ENCODE measurements at regions not wholly inside any gene's neighbourhood (a gene's known extent, or its start where the extent isn't known, plus 50 kb on each side); places are given as distances from the start of the nearest gene placed in this dataset.

DNA sequence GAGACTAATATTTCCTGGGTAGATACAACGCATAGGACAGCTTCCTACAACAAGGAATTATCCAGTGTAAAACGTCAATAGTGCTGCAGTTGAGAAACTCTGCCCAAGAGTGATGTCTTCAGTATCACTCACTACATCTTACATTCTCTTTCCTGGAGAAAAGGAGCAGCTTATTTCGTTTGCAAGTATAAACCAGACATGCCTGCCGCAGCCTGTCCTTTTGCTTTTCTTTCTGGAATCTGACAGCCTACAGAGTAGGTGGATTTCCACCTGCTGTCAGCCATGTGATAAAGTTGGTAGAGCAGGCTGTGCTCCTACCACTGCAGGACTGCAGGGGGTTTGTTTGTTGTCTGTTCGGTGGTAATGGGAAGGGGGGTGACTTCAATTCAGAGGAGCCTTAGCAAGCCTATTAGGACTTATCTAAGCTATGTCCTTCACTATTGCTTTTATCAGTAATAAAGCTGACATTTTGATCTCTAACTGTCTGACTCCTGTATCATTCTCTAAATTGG is 439.1 kb downstream of the GRB14 start:
- peaks cover 22% of the 10 kb centered on the region for H3K9me3 Mint-ChIP-seq
- no peaks in the 10 kb centered on the region for H3K27me3 Mint-ChIP-seq
- DNase-seq (no peak), ATAC-seq (no peak)
- no peaks in the 10 kb centered on the region for H3K4me1 Mint-ChIP-seq
- no peak overlapping the region for H3K27ac Mint-ChIP-seq
- no peaks in the 10 kb centered on the region for H3K36me3 Mint-ChIP-seq (ENCODE audit: low read depth)
- no peak overlapping the region for H3K4me3 Mint-ChIP-seq

DNA sequence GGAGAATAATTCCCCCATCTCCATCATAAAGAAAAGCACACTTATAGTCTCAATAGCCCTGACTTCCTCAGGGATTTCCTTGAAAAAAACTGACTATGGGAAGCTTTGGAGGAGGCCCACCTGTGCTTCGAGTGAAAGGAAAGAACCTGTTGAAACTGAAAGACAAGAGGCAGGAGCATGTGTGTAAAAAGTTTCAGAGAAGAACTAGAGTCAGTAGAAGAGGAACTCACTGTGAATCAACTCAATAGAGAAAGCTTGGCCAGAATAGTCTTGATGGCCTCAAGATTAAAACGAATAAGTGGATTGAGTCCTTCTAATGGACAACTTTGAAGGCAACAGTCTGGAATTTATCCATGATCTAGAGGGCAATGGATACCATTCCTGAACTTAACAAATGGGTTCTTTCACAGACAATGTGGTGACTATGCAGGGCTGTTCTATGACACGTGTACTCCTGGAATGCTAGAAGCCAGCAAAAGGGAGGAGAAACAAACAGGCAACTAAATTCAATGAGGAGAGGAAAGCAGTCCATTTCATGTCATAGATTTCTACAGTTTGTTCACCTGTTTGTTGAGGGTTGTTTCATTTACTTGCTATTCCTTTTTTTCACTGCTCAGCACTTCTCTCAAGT is 442.3 kb downstream of the GRB14 start:
- Mint-ChIP-seq H3K36me3 (ENCODE audit: low read depth) (no peaks in the 10 kb centered on the region), H3K4me3 (no peak overlapping the region), H3K27ac (no peak overlapping the region), H3K4me1 (no peaks in the 10 kb centered on the region), H3K27me3 (no peaks in the 10 kb centered on the region), H3K9me3 (peaks cover 23% of the 10 kb centered on the region)
- DNase-seq = no peak
- ATAC-seq = no peak

DNA sequence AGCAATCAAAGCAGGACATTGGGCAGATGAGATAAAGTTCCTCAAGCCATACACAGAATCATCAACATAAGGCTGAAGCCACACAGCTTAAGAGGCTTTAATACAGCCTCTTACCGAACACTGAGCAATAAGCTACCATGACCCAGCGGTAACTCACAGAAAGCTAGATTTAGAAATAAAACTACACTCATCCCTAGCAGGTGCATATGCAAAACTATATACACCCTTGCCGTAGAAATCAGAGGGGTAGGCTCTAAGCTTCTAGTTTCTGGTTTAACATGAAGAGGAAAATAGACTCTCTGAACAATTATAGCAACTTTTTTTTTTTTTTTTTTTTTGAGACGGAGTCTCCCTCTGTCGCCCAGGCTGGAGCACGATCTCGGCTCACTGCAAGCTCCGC is 428.8 kb upstream of the FIGN start:
- peaks cover 14% of the 10 kb centered on the region for H3K9me3 Mint-ChIP-seq
- H3K36me3 Mint-ChIP-seq (ENCODE audit: low read depth) = no peaks in the 10 kb centered on the region
- no peak for ATAC-seq
- no peak overlapping the region for H3K4me3 Mint-ChIP-seq
- no peak for DNase-seq
- no peaks in the 10 kb centered on the region for H3K4me1 Mint-ChIP-seq
- no peak overlapping the region for H3K27ac Mint-ChIP-seq
- no peaks in the 10 kb centered on the region for H3K27me3 Mint-ChIP-seq

DNA sequence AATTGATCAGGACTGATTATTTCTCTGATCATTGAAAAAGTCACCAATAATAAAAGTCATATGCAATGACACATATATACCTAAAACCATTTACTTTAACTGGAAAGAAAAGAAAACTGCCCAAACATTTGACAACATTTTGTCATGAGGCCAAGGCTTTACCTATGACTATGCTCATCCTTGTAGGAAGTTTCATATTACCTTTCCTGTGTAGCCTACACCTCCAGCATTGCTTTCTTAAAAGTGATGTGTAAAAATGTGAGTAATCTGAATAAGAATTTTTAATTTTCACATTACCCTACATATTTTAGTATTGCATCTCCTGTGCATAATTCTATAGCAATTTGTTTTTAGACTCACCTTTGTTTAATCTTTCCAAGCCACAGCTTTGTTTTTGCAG is 419.8 kb upstream of the FIGN start:
- peaks cover 9% of the 10 kb centered on the region for H3K9me3 Mint-ChIP-seq
- H3K27me3 Mint-ChIP-seq = no peaks in the 10 kb centered on the region
- no peaks in the 10 kb centered on the region for H3K36me3 Mint-ChIP-seq (ENCODE audit: low read depth)
- no peak for DNase-seq
- no peak overlapping the region for H3K27ac Mint-ChIP-seq
- H3K4me1 Mint-ChIP-seq = no peaks in the 10 kb centered on the region
- ATAC-seq = no peak
- H3K4me3 Mint-ChIP-seq = no peak overlapping the region

DNA sequence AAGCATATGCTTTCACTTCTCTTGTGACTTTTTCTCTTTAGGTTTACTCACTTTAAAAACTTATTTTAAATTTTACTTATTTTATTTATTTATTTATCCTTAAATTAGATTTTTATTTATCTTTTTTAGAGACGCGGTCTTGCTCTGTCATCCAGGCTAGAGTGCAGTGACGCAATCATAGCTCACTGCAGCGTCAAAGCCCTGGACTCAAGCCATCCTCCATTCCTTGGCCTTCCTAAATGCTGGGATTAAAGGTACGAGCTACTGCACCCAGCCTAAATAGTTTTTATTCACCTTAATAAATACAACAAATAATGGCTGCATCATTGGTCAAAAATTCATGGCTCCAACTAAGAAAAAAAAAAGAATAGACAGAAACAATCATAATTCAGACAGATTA is 415.7 kb upstream of the FIGN start:
- DNase-seq (no peak), ATAC-seq (no peak)
- Mint-ChIP-seq H3K36me3 (ENCODE audit: low read depth) (no peaks in the 10 kb centered on the region), H3K27ac (no peak overlapping the region), H3K4me3 (no peak overlapping the region), H3K27me3 (no peaks in the 10 kb centered on the region), H3K4me1 (no peaks in the 10 kb centered on the region), H3K9me3 (peaks cover 4% of the 10 kb centered on the region)

DNA sequence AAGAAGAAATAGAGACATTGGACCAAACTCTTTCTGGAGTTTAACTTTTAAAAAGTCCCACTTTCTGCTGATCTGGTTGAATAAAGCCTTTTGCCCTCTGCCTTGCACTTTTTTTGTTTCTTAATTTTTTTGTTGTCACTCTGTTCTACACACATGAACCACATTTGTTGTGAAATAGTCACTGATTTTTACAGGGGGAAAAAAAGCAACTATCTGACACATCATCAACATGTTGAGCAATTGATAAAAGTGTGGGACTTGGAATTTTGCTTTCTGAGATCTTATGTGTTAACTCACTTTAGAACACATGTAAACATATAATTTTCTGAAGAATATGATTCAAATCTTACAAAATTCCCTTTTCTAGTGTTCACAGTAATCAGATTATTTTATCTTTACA is 414.8 kb upstream of the FIGN start:
- Mint-ChIP-seq H3K27me3 (no peaks in the 10 kb centered on the region), H3K4me3 (no peak overlapping the region), H3K4me1 (no peaks in the 10 kb centered on the region), H3K27ac (no peak overlapping the region), H3K36me3 (ENCODE audit: low read depth) (no peaks in the 10 kb centered on the region), H3K9me3 (peaks cover 5% of the 10 kb centered on the region)
- DNase-seq = no peak
- ATAC-seq = no peak

DNA sequence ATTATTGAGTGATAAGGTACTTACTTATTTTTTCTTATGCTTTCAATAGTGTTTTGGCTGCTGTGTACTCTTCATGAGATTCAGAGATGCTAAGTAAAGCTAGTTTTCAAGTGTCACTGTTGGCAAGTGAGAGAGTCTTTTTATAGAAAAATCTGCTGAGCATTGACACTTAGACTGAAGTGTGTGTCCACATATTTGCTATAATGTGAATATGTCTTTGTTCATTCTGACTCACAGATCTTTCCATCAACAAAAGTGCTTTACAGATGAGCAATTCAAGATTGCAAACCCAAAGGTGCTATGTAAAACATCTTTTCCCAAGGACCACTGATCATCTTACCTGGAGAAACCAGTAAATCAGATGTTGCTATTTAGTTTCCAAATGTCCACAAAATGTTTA is 410.6 kb upstream of the FIGN start:
- no peak for DNase-seq
- Mint-ChIP-seq H3K9me3 (peaks cover 13% of the 10 kb centered on the region), H3K4me3 (no peak overlapping the region), H3K27me3 (no peaks in the 10 kb centered on the region), H3K27ac (no peak overlapping the region), H3K36me3 (ENCODE audit: low read depth) (no peaks in the 10 kb centered on the region), H3K4me1 (no peaks in the 10 kb centered on the region)
- no peak for ATAC-seq

DNA sequence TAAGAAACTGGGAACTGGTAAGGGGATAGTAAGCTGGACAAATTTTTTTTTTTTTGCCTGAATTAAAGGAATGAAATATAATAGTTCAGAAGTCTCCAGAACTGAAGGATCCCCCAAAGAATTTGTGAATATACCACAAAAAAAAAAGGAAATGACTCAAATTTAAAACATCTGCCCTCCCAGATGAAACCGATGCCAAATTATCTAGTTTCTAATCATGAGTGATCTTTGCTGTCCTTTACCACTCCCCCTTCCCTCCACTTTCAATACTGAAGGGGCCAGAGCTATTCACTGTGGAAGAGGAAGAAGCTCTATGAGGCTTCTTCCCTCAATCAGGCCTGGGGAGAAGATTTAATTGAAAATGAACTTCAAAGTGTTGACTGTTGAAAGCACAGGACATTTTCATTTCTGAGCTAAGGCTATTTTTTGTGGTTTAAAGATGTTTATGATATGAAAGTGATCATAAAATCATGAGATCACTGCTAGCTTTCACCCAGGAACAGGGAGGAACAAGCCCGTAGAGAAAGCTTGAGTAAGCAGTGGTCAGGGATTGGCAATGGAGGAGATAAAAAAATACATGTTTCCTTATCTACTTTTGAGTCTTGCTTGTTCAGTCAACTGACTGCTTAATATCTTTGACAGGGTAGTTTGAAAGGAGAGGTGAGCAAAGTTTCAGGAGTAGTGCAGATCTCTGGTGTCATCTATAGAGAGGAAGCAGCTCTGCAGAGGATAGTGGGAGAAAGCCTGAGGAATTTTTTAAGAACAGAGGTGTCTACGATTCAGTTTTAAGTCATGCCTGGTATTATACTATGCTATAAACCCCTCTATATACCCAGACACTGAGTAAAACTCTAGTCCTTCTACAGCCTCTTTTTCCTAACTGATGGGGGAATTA is 409.5 kb upstream of the FIGN start:
- no peak overlapping the region for H3K27ac Mint-ChIP-seq
- DNase-seq (no peak), ATAC-seq (no peak)
- no peaks in the 10 kb centered on the region for H3K4me1 Mint-ChIP-seq
- no peaks in the 10 kb centered on the region for H3K36me3 Mint-ChIP-seq (ENCODE audit: low read depth)
- no peak overlapping the region for H3K4me3 Mint-ChIP-seq
- H3K27me3 Mint-ChIP-seq = no peaks in the 10 kb centered on the region
- H3K9me3 Mint-ChIP-seq = peaks cover 16% of the 10 kb centered on the region

DNA sequence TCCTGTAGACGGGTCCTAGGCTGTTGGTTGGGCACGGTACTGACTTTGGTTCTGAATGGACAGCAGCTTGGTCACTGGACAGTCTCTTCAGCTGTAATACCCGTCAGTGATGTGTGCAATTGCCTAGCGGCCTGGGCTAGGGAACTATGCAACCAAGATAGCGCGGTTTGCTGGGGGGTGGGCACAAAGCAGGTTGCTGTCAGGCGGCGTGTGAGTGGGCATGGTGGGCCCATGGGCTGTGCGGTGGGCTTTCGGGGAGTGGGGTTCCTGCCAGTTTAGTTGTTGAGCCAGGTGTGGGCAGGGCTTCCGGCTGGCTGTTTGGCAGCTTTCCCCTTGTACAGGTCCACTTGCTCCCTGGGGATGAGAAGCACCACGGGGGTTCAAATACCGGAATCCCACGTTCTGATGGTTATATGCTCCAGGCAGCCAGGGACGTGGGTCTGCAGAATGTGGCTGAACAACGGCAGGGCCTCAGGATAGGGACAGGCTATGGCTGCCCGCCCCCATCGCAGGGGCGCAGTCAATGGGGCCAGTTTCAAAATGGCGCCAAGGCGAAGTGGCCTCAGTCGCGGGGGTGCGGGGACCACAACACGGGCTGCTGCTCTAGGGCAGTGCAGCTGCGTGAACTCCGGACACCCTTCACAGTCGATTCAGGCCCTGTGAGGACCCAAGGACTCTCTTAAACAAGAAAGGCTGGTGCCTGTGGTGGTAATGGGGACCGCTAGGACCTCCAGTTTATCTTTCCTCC is 407.5 kb upstream of the FIGN start:
- Mint-ChIP-seq H3K9me3 (peaks cover 12% of the 10 kb centered on the region), H3K4me3 (no peak overlapping the region), H3K36me3 (ENCODE audit: low read depth) (no peaks in the 10 kb centered on the region), H3K4me1 (no peaks in the 10 kb centered on the region), H3K27ac (no peak overlapping the region), H3K27me3 (no peaks in the 10 kb centered on the region)
- ATAC-seq (no peak), DNase-seq (no peak)

DNA sequence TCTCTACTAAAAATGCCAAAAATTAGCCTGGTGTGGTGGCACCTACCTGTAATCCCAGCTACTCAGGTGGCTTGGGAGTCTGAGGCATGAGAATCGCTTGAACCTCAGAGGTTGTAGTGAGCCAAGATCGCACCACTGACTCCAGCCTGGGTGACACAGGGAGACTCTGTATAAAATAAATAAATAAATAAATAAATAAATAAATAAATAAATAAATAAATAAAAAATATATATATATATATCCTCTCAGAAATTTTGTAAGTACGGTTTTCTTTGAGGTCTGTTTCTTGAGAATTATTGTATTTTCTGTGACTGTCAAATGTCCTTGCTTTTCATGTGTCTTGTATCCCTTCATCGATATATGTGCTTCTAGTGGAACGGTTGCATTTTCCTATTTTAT is 406.9 kb upstream of the FIGN start:
- Mint-ChIP-seq H3K4me3 (no peak overlapping the region), H3K4me1 (no peaks in the 10 kb centered on the region), H3K36me3 (ENCODE audit: low read depth) (no peaks in the 10 kb centered on the region), H3K27me3 (no peaks in the 10 kb centered on the region), H3K27ac (no peak overlapping the region), H3K9me3 (peaks cover 12% of the 10 kb centered on the region)
- ATAC-seq (no peak), DNase-seq (no peak)

DNA sequence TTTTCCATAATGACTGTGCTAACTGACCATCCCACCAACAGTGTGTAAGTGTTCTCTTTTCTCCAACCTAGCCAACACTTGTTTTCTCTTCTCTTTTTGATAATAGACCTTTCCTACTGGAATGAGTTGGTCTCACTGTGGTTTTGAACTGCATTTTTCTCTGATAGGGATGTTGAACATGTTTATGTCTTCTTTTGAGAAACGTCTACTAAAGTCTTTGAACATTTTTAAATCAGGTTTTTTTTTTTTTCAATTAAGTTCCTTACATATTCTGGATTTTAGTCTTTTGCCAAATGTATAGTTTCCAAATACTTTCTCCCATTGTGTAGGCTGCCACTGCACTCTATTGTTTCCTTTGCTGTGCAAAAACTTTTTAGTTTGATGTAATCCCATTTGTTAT is 405.5 kb upstream of the FIGN start:
- no peaks in the 10 kb centered on the region for H3K36me3 Mint-ChIP-seq (ENCODE audit: low read depth)
- no peak overlapping the region for H3K27ac Mint-ChIP-seq
- ATAC-seq (no peak), DNase-seq (no peak)
- H3K4me3 Mint-ChIP-seq = no peak overlapping the region
- H3K9me3 Mint-ChIP-seq = peaks cover 12% of the 10 kb centered on the region
- H3K4me1 Mint-ChIP-seq = no peaks in the 10 kb centered on the region
- H3K27me3 Mint-ChIP-seq = no peaks in the 10 kb centered on the region

DNA sequence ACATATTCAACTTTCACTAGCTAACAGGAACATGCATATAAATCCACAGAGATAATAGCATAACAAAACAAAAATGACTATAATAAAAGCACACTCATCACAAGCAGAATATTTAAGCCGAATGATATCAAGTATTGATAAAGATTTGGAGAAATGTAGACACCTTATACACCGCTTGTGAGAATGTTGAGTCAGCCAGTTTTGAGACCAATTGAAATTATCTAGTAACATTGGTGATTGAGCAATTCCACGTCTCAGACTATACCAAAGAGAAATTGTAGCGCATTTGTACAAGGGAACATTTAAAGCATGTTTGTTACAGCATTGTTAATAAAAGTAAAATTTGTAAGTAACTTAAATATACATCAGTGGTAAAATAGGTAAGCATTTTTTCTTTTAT is 402.9 kb upstream of the FIGN start:
- no peak overlapping the region for H3K4me3 Mint-ChIP-seq
- no peaks in the 10 kb centered on the region for H3K36me3 Mint-ChIP-seq (ENCODE audit: low read depth)
- H3K4me1 Mint-ChIP-seq = no peaks in the 10 kb centered on the region
- no peak overlapping the region for H3K27ac Mint-ChIP-seq
- no peak for ATAC-seq
- H3K27me3 Mint-ChIP-seq = no peaks in the 10 kb centered on the region
- H3K9me3 Mint-ChIP-seq = peaks cover 5% of the 10 kb centered on the region
- no peak for DNase-seq

DNA sequence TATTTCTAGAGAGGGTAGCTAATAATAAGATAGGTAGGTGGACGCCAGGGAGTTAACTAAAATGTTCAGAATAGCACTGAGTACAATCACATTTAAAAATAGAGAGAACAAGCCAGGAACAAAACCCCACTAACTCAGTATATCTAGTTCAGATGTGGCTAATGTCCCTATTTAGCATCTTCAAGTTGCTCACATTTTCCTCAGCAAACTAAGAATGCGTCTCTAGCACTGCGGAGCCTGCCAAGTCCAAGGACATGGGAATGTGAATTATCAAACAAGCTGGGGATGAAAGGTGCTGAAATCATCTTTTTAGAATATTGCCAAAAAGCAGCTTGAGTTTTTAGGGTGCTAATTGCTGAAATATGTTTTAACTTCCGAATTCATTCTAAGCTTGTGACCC is 398.5 kb upstream of the FIGN start:
- Mint-ChIP-seq H3K27ac (no peak overlapping the region), H3K4me3 (no peak overlapping the region), H3K27me3 (no peaks in the 10 kb centered on the region), H3K36me3 (ENCODE audit: low read depth) (no peaks in the 10 kb centered on the region), H3K4me1 (no peaks in the 10 kb centered on the region), H3K9me3 (no peaks in the 10 kb centered on the region)
- DNase-seq = no peak
- no peak for ATAC-seq

DNA sequence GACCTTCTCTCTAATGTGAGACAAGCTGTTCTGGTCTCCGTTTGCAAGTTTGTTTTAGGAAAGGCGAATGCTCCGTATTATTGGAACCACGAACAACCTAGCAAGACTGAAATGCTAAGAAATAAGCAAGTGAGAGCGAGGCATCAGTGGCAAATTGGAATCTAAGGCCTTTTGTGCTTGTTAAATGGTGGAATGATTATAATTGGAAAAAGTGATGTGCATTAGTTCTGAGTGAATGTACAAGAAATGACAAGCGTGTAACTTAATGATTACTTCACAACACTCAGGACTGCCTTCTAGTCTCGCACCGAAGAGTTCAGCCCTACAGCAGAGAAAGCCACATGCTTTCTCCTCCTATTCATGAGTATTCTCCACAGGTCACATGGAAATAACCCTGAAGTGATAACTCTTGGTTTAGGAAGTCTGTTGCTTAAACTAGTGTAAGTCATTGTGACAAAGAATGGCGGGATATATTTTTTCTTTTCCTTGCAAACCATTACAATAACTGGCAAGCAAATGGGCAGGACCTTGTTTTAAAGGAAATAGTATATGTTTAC is 392.2 kb upstream of the FIGN start:
- Mint-ChIP-seq H3K4me3 (no peak overlapping the region), H3K27me3 (no peaks in the 10 kb centered on the region), H3K36me3 (ENCODE audit: low read depth) (no peaks in the 10 kb centered on the region), H3K4me1 (no peaks in the 10 kb centered on the region), H3K27ac (no peak overlapping the region), H3K9me3 (peaks cover 6% of the 10 kb centered on the region)
- ATAC-seq = no peak
- no peak for DNase-seq

Measured in activated naive CD8-positive, alpha-beta T cell treated with anti-CD3 and anti-CD28 coated beads, Interleukin-2, amount 50 U/mL, for 24 hours (primary cell).